Activated CD4-positive, alpha-beta memory T cell treated with anti-CD3 and anti-CD28 coated beads, Interleukin-2, amount 10 ng/mL, durations not matched to agents 7 days and 5 days (primary cell): ENCODE measurements at regions not wholly inside any gene's neighbourhood (a gene's known extent, or its start where the extent isn't known, plus 50 kb on each side); places are given as distances from the start of the nearest gene placed in this dataset.
"Not testable (repeated sequence)": the region's sequence is repeated elsewhere in the genome, so short reads cannot be mapped to it uniquely, and the experiment has no call there.

Experiments used
- CTCF ChIA-PET: fragments of 350-600 bp; sonication (Branson Sonifier 250); formaldehyde crosslinking; loops from one replicate; lab custom pipeline; 2021; ENCODE audit warnings: antibody characterized with exemption, inconsistent platforms; lab: Charles Lee
- POLR2A ChIA-PET: fragments of 350-600 bp; sonication (Branson Sonifier 250); formaldehyde crosslinking; loops from one replicate; lab custom pipeline; 2021; ENCODE audit warnings: antibody characterized with exemption; lab: Charles Lee
- DNase-seq: peaks from one replicate; pipeline ENCODE4 v3.0.0-alpha.2; 2020
- H3K27ac Mint-ChIP-seq: one replicate; pipeline ENCODE4 v1.8.0; 2021; ENCODE audit warnings: mild to moderate bottlenecking, mixed read lengths
- H3K27me3 Mint-ChIP-seq: one replicate; pipeline ENCODE4 v1.8.0; 2021; ENCODE audit warnings: mixed read lengths
- H3K36me3 Mint-ChIP-seq: one replicate; pipeline ENCODE4 v1.8.0; 2021; ENCODE audit warnings: low read depth, mixed read lengths
- H3K4me1 Mint-ChIP-seq: one replicate; pipeline ENCODE4 v1.8.0; 2021; ENCODE audit warnings: mixed read lengths
- H3K4me3 Mint-ChIP-seq: one replicate; pipeline ENCODE4 v1.8.0; 2021; ENCODE audit warnings: mild to moderate bottlenecking, mixed read lengths
- H3K9me3 Mint-ChIP-seq: one replicate; pipeline ENCODE4 v1.8.0; 2021; ENCODE audit warnings: mixed read lengths

DNA sequence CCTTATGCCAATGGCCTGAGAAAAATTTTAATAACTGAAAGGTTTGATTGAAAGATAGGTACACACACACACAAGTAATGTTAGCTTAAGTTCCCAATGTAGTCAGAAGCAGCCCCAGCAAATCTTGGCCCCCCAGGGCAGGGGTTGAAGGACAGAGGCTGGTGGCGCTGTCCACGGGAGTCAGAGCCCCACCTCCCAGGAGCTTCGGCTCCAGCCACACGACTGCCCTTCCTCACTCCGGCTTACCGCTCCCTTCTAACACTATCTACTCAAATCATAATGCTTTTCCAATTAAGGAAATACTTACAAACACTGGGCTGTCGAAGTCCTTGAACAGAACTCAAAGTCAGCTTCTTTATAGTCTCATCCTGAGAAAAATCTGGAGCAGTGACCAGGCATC lies 163.9 kb upstream of the NBPF12 start:
- H3K27me3 Mint-ChIP-seq, H3K9me3 Mint-ChIP-seq, H3K4me3 Mint-ChIP-seq, CTCF ChIA-PET, H3K27ac Mint-ChIP-seq, DNase-seq, POLR2A ChIA-PET, H3K4me1 Mint-ChIP-seq, H3K36me3 Mint-ChIP-seq: not testable (repeated sequence)

DNA sequence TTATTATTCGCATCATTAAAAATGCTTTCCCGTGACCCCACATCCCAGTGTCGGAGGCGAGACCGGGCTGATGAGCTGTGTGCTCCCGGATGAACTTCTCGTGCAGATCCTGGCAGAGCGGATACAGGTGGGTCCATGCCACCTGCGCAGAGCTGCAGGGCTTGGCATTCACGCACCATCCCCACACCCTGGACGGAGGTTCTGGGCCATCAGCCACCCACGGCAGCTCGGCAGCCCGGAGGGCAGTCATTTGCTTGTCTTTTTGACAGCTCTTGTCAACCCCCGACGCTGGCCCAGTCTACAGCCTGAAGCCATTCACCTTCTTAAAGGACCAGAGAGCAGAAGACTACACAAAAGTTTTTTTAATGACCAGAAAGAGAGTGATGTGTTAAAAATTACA lies 166.7 kb upstream of the NBPF12 start:
- H3K27ac Mint-ChIP-seq, H3K4me3 Mint-ChIP-seq, POLR2A ChIA-PET, CTCF ChIA-PET, DNase-seq, H3K9me3 Mint-ChIP-seq, H3K36me3 Mint-ChIP-seq, H3K4me1 Mint-ChIP-seq, H3K27me3 Mint-ChIP-seq: not testable (repeated sequence)

DNA sequence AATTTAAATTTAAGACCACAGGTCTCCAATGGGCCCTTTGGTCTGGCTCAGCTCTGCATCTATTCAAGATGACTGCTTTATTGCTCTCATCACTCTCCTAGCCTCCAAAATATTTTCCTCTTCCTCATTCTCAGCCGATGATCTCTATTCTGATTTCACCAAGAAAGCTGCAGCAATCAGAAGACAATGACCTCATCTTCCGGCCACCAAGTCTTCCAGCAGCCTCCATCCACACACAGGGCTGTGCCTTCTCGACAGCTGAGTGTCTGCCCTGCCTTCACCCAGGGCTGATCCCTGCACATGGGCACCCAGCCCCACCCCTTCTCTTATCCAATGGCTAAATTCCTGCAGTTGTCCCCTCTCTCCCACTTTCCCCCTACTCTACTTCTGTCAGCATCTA lies 167.1 kb upstream of the NBPF12 start:
- H3K9me3 Mint-ChIP-seq, H3K36me3 Mint-ChIP-seq, H3K27me3 Mint-ChIP-seq, H3K4me3 Mint-ChIP-seq, H3K27ac Mint-ChIP-seq, CTCF ChIA-PET, H3K4me1 Mint-ChIP-seq, POLR2A ChIA-PET, DNase-seq: not testable (repeated sequence)

DNA sequence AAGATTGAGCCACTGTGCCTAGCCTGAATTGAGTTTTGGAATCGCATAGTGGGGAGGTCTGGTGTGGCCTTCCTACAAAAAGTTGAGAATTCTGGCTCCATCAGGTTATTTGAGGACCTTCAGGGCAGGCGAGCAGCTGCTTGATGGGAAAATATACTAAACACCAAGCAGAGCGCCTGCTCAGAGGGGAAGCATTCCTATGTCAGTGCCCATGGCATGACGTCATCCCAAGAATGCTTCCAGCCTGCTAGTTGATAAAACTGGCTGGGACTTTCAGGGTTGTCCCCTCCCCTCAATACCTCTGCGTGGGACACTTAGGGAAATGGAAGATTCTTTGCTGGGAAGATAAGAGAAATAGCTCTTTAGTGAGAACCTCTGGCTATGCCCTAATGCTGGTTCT lies 174.9 kb upstream of the NBPF12 start:
- H3K27ac Mint-ChIP-seq, DNase-seq, H3K36me3 Mint-ChIP-seq, CTCF ChIA-PET, POLR2A ChIA-PET, H3K4me3 Mint-ChIP-seq, H3K27me3 Mint-ChIP-seq, H3K4me1 Mint-ChIP-seq, H3K9me3 Mint-ChIP-seq: not testable (repeated sequence)

DNA sequence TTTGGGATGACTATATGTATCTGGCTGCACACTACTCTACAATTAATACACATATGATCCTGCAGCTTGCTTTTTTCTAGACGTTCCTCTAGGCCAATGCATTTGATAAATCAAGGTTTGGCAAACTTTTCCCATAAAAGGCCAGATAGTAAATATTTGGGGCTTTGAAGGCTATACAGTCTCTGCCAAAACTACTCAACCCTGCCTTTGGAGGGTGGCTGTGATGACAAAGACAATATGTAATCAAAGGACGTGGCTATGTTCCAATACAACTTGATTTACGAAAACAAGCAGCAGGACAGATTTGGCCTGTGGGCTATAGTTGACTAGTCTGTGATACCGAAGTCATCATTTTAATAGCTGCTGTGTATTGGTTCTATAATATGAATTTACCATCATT lies 181.3 kb upstream of the NBPF12 start:
- H3K27me3 Mint-ChIP-seq, DNase-seq, POLR2A ChIA-PET, H3K4me3 Mint-ChIP-seq, H3K27ac Mint-ChIP-seq, H3K4me1 Mint-ChIP-seq, CTCF ChIA-PET, H3K36me3 Mint-ChIP-seq, H3K9me3 Mint-ChIP-seq: not testable (repeated sequence)

DNA sequence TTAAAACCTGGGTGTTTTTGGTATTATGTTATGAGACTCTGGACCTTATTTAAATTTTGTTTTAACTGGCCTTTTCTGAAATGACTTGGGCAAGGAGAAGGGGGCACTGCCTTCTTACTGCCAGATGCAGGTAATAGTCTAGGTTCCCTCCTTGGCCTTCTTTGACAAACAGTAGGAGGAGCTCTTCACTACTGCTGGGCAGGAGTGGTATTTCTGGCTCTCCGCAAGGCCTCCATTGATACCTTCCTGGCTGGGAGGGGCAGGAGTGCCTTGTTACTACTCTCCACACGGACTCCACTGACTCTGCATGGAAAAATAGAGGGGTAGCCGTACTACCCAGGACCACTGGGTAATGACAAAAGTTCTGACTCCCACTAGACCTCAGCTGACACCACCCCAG lies 189.4 kb upstream of the NBPF12 start:
- H3K4me3 Mint-ChIP-seq, H3K27ac Mint-ChIP-seq, H3K36me3 Mint-ChIP-seq, H3K4me1 Mint-ChIP-seq, POLR2A ChIA-PET, H3K27me3 Mint-ChIP-seq, DNase-seq, H3K9me3 Mint-ChIP-seq, CTCF ChIA-PET: not testable (repeated sequence)

DNA sequence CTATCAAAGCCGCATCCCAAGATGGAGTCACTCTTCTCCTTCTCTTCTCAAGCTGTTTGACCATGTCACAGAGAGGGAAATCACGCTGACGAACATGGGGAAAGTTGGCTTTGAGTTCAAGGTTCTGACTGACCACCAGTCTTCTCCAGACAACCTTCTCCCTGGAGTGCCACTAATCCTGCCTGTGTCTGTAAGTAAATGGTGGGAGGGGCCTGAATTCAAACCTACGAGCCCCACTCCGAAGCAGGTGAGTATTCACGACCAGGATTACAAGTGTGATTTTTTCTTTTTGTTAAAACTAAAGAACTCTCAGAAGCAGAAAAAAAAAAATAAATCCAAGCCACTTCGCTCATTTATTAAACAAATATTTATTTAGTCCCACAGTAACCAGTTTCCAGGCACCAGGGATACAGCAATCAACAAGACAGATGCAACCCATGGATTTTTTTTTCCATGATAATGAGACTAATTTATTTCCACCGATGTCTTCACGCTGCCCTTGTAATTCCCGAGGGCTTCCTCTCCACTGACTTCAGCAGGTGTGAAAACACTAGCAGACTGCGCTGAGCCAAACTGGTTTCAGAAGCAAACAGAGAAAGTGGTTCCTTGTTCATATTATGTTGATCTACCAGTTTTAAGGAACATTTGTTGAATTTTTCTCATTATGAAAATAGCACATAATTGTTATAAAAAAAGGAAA lies 206.0 kb upstream of the NBPF12 start:
- H3K4me1 Mint-ChIP-seq, H3K36me3 Mint-ChIP-seq, CTCF ChIA-PET, H3K4me3 Mint-ChIP-seq, H3K9me3 Mint-ChIP-seq, POLR2A ChIA-PET, H3K27ac Mint-ChIP-seq, DNase-seq, H3K27me3 Mint-ChIP-seq: not testable (repeated sequence)

DNA sequence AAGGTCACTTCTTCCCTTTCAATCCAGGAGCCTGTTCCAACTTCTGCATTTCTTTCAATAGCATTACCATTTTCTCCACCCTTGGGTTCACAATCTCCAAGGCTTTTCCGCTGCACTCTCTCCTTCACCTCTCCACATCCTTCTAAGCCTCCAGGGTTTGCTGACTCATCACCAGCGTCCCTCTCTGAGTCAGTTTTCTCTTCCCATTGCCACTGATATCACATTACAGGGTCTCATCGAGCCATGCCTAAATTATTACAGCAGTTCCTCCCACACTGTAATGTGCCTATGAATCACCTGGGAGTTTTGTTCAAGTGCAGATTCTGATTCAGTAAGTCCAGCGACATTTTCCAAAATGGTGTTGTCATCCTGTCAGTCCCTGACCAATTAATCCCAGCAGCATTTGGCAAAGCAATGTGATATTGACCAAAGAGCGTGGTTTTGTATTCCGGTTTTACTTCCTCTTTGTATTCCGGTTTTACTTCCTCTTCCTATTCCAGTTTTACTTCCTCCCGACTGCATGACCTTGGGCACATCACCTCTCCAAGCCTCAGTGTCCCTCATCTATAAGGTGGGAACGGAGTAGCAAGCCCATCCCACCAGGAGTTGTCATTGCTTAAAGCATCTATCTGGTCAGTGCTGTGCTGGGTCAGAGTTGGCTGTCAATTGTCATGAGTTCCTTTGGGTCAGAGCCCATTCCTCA lies 208.3 kb upstream of the NBPF12 start:
- H3K36me3 Mint-ChIP-seq, H3K9me3 Mint-ChIP-seq, DNase-seq, H3K4me1 Mint-ChIP-seq, H3K27ac Mint-ChIP-seq, POLR2A ChIA-PET, H3K27me3 Mint-ChIP-seq, H3K4me3 Mint-ChIP-seq, CTCF ChIA-PET: not testable (repeated sequence)

DNA sequence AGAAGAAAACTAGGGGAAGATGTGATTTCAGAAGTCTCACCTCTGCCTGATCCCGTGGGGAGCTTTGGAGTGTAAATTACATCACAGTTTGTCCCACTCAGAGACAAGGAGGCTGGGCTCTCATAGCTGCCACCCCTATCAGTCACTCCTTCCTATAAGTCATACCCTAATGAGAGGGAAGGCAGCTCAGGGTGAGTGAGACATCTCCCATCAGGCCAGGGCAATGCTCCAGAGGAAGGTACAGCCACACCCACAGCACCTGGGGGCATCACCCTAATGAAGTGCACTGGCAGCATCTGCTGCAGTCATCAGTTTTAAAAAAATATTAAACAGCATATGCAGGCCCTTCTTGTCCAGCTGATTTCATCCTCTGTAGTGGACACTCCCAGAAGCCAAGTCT lies 223.1 kb upstream of the NBPF12 start:
- CTCF ChIA-PET, H3K4me1 Mint-ChIP-seq, H3K27me3 Mint-ChIP-seq, H3K36me3 Mint-ChIP-seq, H3K9me3 Mint-ChIP-seq, H3K27ac Mint-ChIP-seq, DNase-seq, H3K4me3 Mint-ChIP-seq, POLR2A ChIA-PET: not testable (repeated sequence)

DNA sequence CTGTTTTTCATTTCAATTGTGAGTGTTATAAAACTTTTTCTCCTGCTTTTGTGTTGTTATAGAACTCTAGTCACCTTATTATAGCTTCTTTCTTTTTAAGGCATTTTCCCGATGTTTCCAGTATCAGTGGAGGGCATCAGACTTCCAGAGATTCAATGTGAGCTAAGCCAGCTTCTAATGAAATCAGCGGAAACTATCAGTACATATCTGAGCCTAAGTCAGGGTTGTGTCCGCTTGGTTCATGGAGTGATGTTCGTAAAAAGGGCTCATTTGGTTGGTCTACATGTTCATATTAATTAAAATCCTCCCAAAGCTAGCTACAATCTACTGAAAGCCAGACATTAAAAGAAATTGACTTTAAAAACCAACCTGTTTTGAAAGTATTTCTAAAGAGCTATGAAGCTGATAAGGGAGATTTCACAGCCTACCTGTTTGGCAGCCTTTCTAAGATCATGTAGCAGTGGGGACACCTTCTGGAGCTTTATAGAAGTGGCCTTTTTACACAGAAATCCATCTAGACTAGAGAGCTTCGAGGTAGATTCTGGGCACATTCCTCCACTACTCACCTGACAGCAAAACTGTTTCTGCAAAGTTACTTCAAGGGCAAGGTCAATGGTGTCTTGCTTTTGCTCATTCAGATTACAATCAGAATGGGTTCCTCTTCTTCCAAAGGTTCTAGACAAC lies 227.1 kb upstream of the NBPF12 start:
- H3K27me3 Mint-ChIP-seq, H3K4me3 Mint-ChIP-seq, DNase-seq, H3K36me3 Mint-ChIP-seq, CTCF ChIA-PET, POLR2A ChIA-PET, H3K4me1 Mint-ChIP-seq, H3K27ac Mint-ChIP-seq, H3K9me3 Mint-ChIP-seq: not testable (repeated sequence)

DNA sequence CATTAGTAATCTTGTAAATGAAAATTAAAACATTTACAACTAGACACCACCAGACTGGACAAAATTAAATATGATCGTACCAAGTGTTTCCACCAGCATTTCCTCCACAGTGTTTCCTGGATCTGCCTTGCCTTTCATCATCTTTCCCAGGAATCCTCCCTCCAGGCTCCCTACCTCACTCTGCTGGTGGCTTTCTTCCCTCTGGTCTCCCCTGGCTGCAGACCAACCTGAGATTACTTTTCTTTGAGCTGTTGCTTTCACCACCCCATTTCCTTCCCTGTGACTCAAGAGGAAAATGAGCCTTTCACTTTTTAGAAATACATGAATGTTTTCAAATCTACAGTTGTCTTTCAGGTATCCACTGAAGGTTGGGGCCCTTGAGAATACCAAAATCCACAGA lies 228.8 kb upstream of the NBPF12 start:
- CTCF ChIA-PET, H3K4me1 Mint-ChIP-seq, DNase-seq, POLR2A ChIA-PET, H3K9me3 Mint-ChIP-seq, H3K36me3 Mint-ChIP-seq, H3K27me3 Mint-ChIP-seq, H3K27ac Mint-ChIP-seq, H3K4me3 Mint-ChIP-seq: not testable (repeated sequence)

DNA sequence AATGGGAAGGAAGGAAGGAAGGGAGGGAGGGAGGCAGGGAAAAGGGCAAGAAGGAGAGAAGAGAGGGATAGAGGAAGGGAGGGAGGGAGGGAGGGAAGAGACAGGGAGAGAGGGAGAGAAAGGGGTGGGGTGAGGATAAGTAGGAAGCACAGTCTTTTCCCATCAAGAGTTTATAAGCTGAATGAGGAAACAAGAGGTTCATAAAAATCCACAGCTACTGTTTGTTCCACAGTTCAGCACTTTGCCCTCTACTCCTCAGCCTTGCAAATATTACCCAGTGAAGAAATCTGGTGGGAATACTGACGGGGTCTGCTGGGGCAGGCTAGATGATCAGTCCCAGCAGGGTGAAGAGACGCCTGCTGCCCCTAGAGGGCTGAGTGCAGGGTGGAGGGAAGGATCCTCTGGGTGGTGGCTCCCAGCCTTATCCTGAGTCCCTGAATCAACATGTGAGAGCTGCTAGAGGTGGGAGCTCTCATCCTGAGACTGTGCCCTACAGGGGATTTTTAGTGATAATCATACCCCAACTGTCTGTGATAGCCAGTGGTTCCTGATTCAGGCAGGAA lies 233.9 kb upstream of the NBPF12 start:
- H3K4me3 Mint-ChIP-seq, H3K27me3 Mint-ChIP-seq, H3K4me1 Mint-ChIP-seq, H3K9me3 Mint-ChIP-seq, H3K27ac Mint-ChIP-seq, DNase-seq, POLR2A ChIA-PET, CTCF ChIA-PET, H3K36me3 Mint-ChIP-seq: not testable (repeated sequence)

DNA sequence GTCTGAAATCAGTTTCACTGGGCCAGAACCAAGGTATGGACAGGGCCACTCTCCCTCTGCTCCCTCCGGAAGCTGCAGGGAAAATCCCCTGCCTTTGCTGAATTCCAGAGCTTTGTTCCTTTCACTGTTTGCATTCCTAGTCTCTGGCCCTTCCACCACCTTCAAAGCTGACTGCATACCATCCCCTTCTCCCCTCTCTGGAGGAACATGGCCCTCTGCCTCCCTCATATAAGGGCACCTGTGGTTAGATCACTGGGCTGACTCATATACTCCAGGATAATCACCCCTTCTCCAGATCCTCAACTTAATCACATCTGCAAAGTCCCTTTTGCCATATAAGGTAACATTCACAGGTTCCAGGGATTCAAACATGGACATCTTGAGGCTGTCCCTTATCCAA lies 236.8 kb upstream of the NBPF12 start:
- H3K27me3 Mint-ChIP-seq, H3K4me3 Mint-ChIP-seq, POLR2A ChIA-PET, CTCF ChIA-PET, DNase-seq, H3K36me3 Mint-ChIP-seq, H3K4me1 Mint-ChIP-seq, H3K27ac Mint-ChIP-seq, H3K9me3 Mint-ChIP-seq: not testable (repeated sequence)
